ENCODE measurements at regions not wholly inside any gene's neighbourhood (a gene's known extent, or its start where the extent isn't known, plus 50 kb on each side); places are given as distances from the start of the nearest gene placed in this dataset.

GRCh38 chr12:59839514-59839913 lies 243.7 kb downstream of the SLC16A7 start:
- Histone ChIP-seq H3K36me3 (replicated peaks in 1 of 2) (no peaks in the 10 kb centered on the region), H3K9me3 (replicated peaks in 1 of 3) (no peaks in the 10 kb centered on the region), H3K4me1 (replicated peaks in 1 of 2) (no peaks in the 10 kb centered on the region), H3K27me3 (no peaks in the 10 kb centered on the region), H3K27ac (no peak overlapping the region), H3K4me3 (no peak overlapping the region)
- intact Hi-C loops (cut with DNase I), result loop anchor here in 1 of 2 donors (10.0 kb wide), 1 partner anchor 405 kb away; no protein-coding TSS in a partner anchor
- no peak for DNase-seq
- TF ChIP-seq CTCF (IDR thresholded peaks at IDR 0.05), result no peak
- TF ChIP-seq POLR2A (IDR thresholded peaks at IDR 0.05), result no peak
- 49 to 67% (median 56%) methylated on average over 1 of the region's 1 CpG for WGBS, 4 donors

GRCh38 chr12:59843260-59843843 lies 247.5 kb downstream of the SLC16A7 start:
- intact Hi-C loops (cut with DNase I), result no loop called here
- 83 to 91% (median 88%) methylated on average over 3 of the region's 3 CpGs for WGBS, 4 donors
- H3K27me3 ChIP-seq, result no peaks in the 10 kb centered on the region
- DNase-seq, result no peak
- no peak overlapping the region for H3K4me3 ChIP-seq
- H3K36me3 ChIP-seq (replicated peaks in 1 of 2), result no peaks in the 10 kb centered on the region
- TF ChIP-seq POLR2A (IDR thresholded peaks at IDR 0.05), result no peak
- TF ChIP-seq CTCF (IDR thresholded peaks at IDR 0.05), result no peak
- no peaks in the 10 kb centered on the region for H3K9me3 ChIP-seq (replicated peaks in 1 of 3)
- H3K27ac ChIP-seq, result no peak overlapping the region
- H3K4me1 ChIP-seq (replicated peaks in 1 of 2), result no peaks in the 10 kb centered on the region

- no peak overlapping the region for H3K27ac ChIP-seq
- no peak for DNase-seq
- H3K27me3 ChIP-seq, result no peaks in the 10 kb centered on the region
- no peaks in the 10 kb centered on the region for H3K36me3 ChIP-seq (replicated peaks in 1 of 2)
- no peaks in the 10 kb centered on the region for H3K4me1 ChIP-seq (replicated peaks in 1 of 2)
- H3K4me3 ChIP-seq, result no peak overlapping the region
- TF ChIP-seq POLR2A (IDR thresholded peaks at IDR 0.05) (no peak), CTCF (IDR thresholded peaks at IDR 0.05) (no peak)
- intact Hi-C loops (cut with DNase I), result no loop called here
- H3K9me3 ChIP-seq (replicated peaks in 1 of 3), result no peaks in the 10 kb centered on the region
Measured at GRCh38 chr12:59844750-59845149, 248.9 kb downstream of the SLC16A7 start.

- H3K4me1 ChIP-seq (replicated peaks in 1 of 2), result no peaks in the 10 kb centered on the region
- no peak overlapping the region for H3K4me3 ChIP-seq
- intact Hi-C loops (cut with DNase I), result no loop called here
- no peaks in the 10 kb centered on the region for H3K36me3 ChIP-seq (replicated peaks in 1 of 2)
- no peaks in the 10 kb centered on the region for H3K27me3 ChIP-seq
- H3K27ac ChIP-seq, result no peak overlapping the region
- 87 to 100% (median 93%) methylated on average over 1 of the region's 1 CpG for WGBS, 4 donors
- DNase-seq, result no peak
- TF ChIP-seq CTCF (IDR thresholded peaks at IDR 0.05) (no peak), POLR2A (IDR thresholded peaks at IDR 0.05) (no peak)
- H3K9me3 ChIP-seq (replicated peaks in 1 of 3), result no peaks in the 10 kb centered on the region
Measured at GRCh38 chr12:59845293-59845692, 249.5 kb downstream of the SLC16A7 start.

Measured in adrenal gland (tissue), 9 donors.